ENCODE measurements at regions not wholly inside any gene's neighbourhood (a gene's known extent, or its start where the extent isn't known, plus 50 kb on each side); places are given as distances from the start of the nearest gene placed in this dataset.

GRCh38 chr2:15784106-15784885, 156.1 kb upstream of the MYCN start:
- no peak for DNase-seq (ENCODE audit: insufficient read length, low spot score)
- no peak for FAIRE-seq
- no peak for TF ChIP-seq POLR2AphosphoS5 (IDR thresholded peaks at IDR 0.05; ENCODE audit: low read depth, low read length)
- TF ChIP-seq POLR2A (IDR thresholded peaks at IDR 0.05; ENCODE audit: low read depth, low read length): no peak
- TF ChIP-seq PAX5 (IDR thresholded peaks at IDR 0.05; ENCODE audit: insufficient read depth, low read length, severe bottlenecking): no peak
- TF ChIP-seq POU2F2 (IDR thresholded peaks at IDR 0.05; ENCODE audit: low read depth, low read length): no peak
- no peak for TF ChIP-seq TAF1 (IDR thresholded peaks at IDR 0.05; ENCODE audit: low read depth, low read length)
- TF ChIP-seq SPI1 (IDR thresholded peaks at IDR 0.05; ENCODE audit: low read depth, low read length): no peak

GRCh38 chr2:15784886-15785801, 155.2 kb upstream of the MYCN start:
- FAIRE-seq: no peak
- TF ChIP-seq POLR2A (IDR thresholded peaks at IDR 0.05; ENCODE audit: low read depth, low read length): no peak
- no peak for TF ChIP-seq TAF1 (IDR thresholded peaks at IDR 0.05; ENCODE audit: low read depth, low read length)
- no peak for TF ChIP-seq SPI1 (IDR thresholded peaks at IDR 0.05; ENCODE audit: low read depth, low read length)
- TF ChIP-seq POLR2AphosphoS5 (IDR thresholded peaks at IDR 0.05; ENCODE audit: low read depth, low read length): no peak
- no peak for TF ChIP-seq POU2F2 (IDR thresholded peaks at IDR 0.05; ENCODE audit: low read depth, low read length)
- no peak for DNase-seq (ENCODE audit: insufficient read length, low spot score)

GRCh38 chr2:15786003-15786654, 154.2 kb upstream of the MYCN start:
- no peak for TF ChIP-seq TAF1 (IDR thresholded peaks at IDR 0.05; ENCODE audit: low read depth, low read length)
- no peak for TF ChIP-seq POLR2AphosphoS5 (IDR thresholded peaks at IDR 0.05; ENCODE audit: low read depth, low read length)
- TF ChIP-seq POU2F2 (IDR thresholded peaks at IDR 0.05; ENCODE audit: low read depth, low read length): no peak
- TF ChIP-seq POLR2A (IDR thresholded peaks at IDR 0.05; ENCODE audit: low read depth, low read length): no peak
- no peak for TF ChIP-seq SPI1 (IDR thresholded peaks at IDR 0.05; ENCODE audit: low read depth, low read length)
- no peak for TF ChIP-seq PAX5 (IDR thresholded peaks at IDR 0.05; ENCODE audit: insufficient read depth, low read length, severe bottlenecking)
- DNase-seq (ENCODE audit: insufficient read length, low spot score) (no peak), FAIRE-seq (no peak)

GRCh38 chr2:15786901-15787300, 153.4 kb upstream of the MYCN start:
- DNase-seq (ENCODE audit: insufficient read length, low spot score): no peak
- FAIRE-seq: no peak
- TF ChIP-seq POLR2AphosphoS5 (IDR thresholded peaks at IDR 0.05; ENCODE audit: low read depth, low read length) (no peak), POU2F2 (IDR thresholded peaks at IDR 0.05; ENCODE audit: low read depth, low read length) (no peak), SPI1 (IDR thresholded peaks at IDR 0.05; ENCODE audit: low read depth, low read length) (no peak), POLR2A (IDR thresholded peaks at IDR 0.05; ENCODE audit: low read depth, low read length) (no peak), PAX5 (IDR thresholded peaks at IDR 0.05; ENCODE audit: insufficient read depth, low read length, severe bottlenecking) (no peak)

GRCh38 chr2:15787535-15788454, 152.6 kb upstream of the MYCN start:
- no peak for TF ChIP-seq POLR2AphosphoS5 (IDR thresholded peaks at IDR 0.05; ENCODE audit: low read depth, low read length)
- no peak for TF ChIP-seq PAX5 (IDR thresholded peaks at IDR 0.05; ENCODE audit: insufficient read depth, low read length, severe bottlenecking)
- no peak for TF ChIP-seq SPI1 (IDR thresholded peaks at IDR 0.05; ENCODE audit: low read depth, low read length)
- no peak for TF ChIP-seq POU2F2 (IDR thresholded peaks at IDR 0.05; ENCODE audit: low read depth, low read length)
- TF ChIP-seq POLR2A (IDR thresholded peaks at IDR 0.05; ENCODE audit: low read depth, low read length): no peak
- TF ChIP-seq TAF1 (IDR thresholded peaks at IDR 0.05; ENCODE audit: low read depth, low read length): no peak
- DNase-seq (ENCODE audit: insufficient read length, low spot score) (no peak), FAIRE-seq (no peak)

GRCh38 chr2:15788455-15788829, 151.9 kb upstream of the MYCN start:
- DNase-seq (ENCODE audit: insufficient read length, low spot score): no peak
- no peak for FAIRE-seq
- no peak for TF ChIP-seq SPI1 (IDR thresholded peaks at IDR 0.05; ENCODE audit: low read depth, low read length)
- TF ChIP-seq POU2F2 (IDR thresholded peaks at IDR 0.05; ENCODE audit: low read depth, low read length): no peak
- TF ChIP-seq POLR2AphosphoS5 (IDR thresholded peaks at IDR 0.05; ENCODE audit: low read depth, low read length): no peak
- no peak for TF ChIP-seq TAF1 (IDR thresholded peaks at IDR 0.05; ENCODE audit: low read depth, low read length)

- TF ChIP-seq TAF1 (IDR thresholded peaks at IDR 0.05; ENCODE audit: low read depth, low read length) (no peak), SPI1 (IDR thresholded peaks at IDR 0.05; ENCODE audit: low read depth, low read length) (no peak), PAX5 (IDR thresholded peaks at IDR 0.05; ENCODE audit: insufficient read depth, low read length, severe bottlenecking) (no peak), POLR2AphosphoS5 (IDR thresholded peaks at IDR 0.05; ENCODE audit: low read depth, low read length) (no peak), POLR2A (IDR thresholded peaks at IDR 0.05; ENCODE audit: low read depth, low read length) (no peak), POU2F2 (IDR thresholded peaks at IDR 0.05; ENCODE audit: low read depth, low read length) (no peak)
- DNase-seq (ENCODE audit: insufficient read length, low spot score): no peak
- no peak for FAIRE-seq
These were observed 151.5 kb upstream of the MYCN start for GRCh38 chr2:15788830-15789229.

- no peak for DNase-seq (ENCODE audit: insufficient read length, low spot score)
These were observed 150.8 kb upstream of the MYCN start for GRCh38 chr2:15789381-15790062.

More at GRCh38 chr2:15789381-15790062, 150.8 kb upstream of the MYCN start:
- TF ChIP-seq POU2F2 (IDR thresholded peaks at IDR 0.05; ENCODE audit: low read depth, low read length) (no peak), POLR2A (IDR thresholded peaks at IDR 0.05; ENCODE audit: low read depth, low read length) (no peak), SPI1 (IDR thresholded peaks at IDR 0.05; ENCODE audit: low read depth, low read length) (no peak), PAX5 (IDR thresholded peaks at IDR 0.05; ENCODE audit: insufficient read depth, low read length, severe bottlenecking) (no peak), TAF1 (IDR thresholded peaks at IDR 0.05; ENCODE audit: low read depth, low read length) (no peak), POLR2AphosphoS5 (IDR thresholded peaks at IDR 0.05; ENCODE audit: low read depth, low read length) (no peak)
- no peak for FAIRE-seq
